ENCODE measurements at regions not wholly inside any gene's neighbourhood (a gene's known extent, or its start where the extent isn't known, plus 50 kb on each side); places are given as distances from the start of the nearest gene placed in this dataset.

- TF ChIP-seq POLR2AphosphoS5 (IDR thresholded peaks at IDR 0.05) (no peak), EP300 (IDR thresholded peaks at IDR 0.05) (no peak), CTCF (IDR thresholded peaks at IDR 0.05) (no peak), POLR2A (IDR thresholded peaks at IDR 0.05; ENCODE audit: low read depth) (no peak)
Observed at GRCh38 chrX:92241249-92241648, 462.1 kb downstream of the PCDH11X start.
